ENCODE measurements at regions not wholly inside any gene's neighbourhood (a gene's known extent, or its start where the extent isn't known, plus 50 kb on each side); places are given as distances from the start of the nearest gene placed in this dataset.

DNA sequence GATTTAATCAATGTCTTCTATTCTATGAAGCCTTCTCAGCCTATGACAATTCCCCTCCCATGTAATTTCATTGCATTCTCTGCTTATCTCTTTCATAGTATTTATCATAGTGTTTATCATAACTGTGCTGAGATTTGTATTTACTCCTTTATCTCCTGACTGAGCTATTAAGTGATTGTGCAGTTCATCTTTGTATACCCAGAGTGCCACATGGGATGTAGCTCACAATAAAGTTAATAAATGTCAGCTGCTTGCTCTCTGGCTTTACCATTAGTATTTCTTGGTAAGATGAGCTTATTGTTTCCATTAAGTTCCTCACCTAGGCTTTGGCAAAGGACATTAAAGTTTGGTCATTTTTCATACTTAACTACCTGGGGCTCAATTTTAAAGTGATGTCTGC lies 275.1 kb upstream of the MPDZ start:
- Histone ChIP-seq H3K4me2 (ENCODE audit: low read length) (no peak overlapping the region), H3K36me3 (ENCODE audit: insufficient read depth, low read length) (no peaks in the 10 kb centered on the region), H3F3A (ENCODE audit: insufficient read depth, low read length) (no peaks in the 10 kb centered on the region), H3K9me3 (ENCODE audit: low read length) (no peaks in the 10 kb centered on the region), H3K27ac (ENCODE audit: low read depth, low read length, poor library complexity, severe bottlenecking) (no peak overlapping the region), H4K20me1 (ENCODE audit: insufficient read depth, low read length) (no peaks in the 10 kb centered on the region), H3K4me3 (ENCODE audit: low read depth, low read length, poor library complexity, severe bottlenecking) (no peak overlapping the region), H2AFZ (ENCODE audit: low read length) (no peak overlapping the region), H3K9me2 (ENCODE audit: low read depth, low read length) (no peaks in the 10 kb centered on the region), H3K27me3 (ENCODE audit: insufficient read depth, low read length) (no peaks in the 10 kb centered on the region), H3K79me2 (ENCODE audit: insufficient read depth, low read length) (no peaks in the 10 kb centered on the region), H3K9ac (ENCODE audit: low read length) (no peak overlapping the region), H3K4me1 (ENCODE audit: insufficient read depth, low read length, severe bottlenecking) (no peaks in the 10 kb centered on the region)
- TF ChIP-seq EZH2 (IDR thresholded peaks at IDR 0.05; ENCODE audit: borderline replicate concordance, low read length): no peak
- TF ChIP-seq, protein P1, sequence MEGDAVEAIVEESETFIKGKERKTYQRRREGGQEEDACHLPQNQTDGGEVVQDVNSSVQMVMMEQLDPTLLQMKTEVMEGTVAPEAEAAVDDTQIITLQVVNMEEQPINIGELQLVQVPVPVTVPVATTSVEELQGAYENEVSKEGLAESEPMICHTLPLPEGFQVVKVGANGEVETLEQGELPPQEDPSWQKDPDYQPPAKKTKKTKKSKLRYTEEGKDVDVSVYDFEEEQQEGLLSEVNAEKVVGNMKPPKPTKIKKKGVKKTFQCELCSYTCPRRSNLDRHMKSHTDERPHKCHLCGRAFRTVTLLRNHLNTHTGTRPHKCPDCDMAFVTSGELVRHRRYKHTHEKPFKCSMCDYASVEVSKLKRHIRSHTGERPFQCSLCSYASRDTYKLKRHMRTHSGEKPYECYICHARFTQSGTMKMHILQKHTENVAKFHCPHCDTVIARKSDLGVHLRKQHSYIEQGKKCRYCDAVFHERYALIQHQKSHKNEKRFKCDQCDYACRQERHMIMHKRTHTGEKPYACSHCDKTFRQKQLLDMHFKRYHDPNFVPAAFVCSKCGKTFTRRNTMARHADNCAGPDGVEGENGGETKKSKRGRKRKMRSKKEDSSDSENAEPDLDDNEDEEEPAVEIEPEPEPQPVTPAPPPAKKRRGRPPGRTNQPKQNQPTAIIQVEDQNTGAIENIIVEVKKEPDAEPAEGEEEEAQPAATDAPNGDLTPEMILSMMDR (IDR thresholded peaks at IDR 0.05; ENCODE audit: low read length): no peak

DNA sequence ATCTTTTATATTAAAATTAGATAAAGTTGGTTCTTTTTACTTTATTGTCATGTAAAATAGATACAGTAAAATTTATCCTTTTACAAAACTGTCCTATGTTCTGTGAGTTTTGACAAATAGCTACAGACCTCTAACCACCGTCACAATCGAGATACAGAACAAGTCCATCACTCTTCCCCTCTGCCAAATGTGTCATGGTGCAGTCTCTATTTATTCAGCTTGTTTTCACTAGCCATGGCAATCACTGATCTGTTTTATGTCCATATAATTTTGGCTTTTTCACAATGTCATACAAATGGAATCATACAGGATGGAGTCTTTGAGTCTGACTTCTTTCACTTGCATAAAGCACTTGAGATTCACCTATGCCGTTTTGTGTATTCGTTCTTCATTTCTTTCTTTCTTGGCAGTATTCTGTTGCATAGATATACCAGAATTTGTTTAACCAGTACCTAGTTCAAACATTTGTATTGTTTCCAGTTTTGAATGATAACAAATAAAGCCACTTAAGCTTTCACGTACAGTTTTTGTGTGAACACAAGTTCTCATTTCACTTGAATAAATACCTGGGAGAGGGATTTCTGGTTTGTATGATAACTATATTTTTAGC lies 273.2 kb upstream of the MPDZ start:
- TF ChIP-seq, protein P1 (IDR thresholded peaks at IDR 0.05; ENCODE audit: low read length): no peak
- TF ChIP-seq EZH2 (IDR thresholded peaks at IDR 0.05; ENCODE audit: borderline replicate concordance, low read length): no peak
- no peaks in the 10 kb centered on the region for H3K4me1 ChIP-seq (ENCODE audit: insufficient read depth, low read length, severe bottlenecking)
- no peaks in the 10 kb centered on the region for H3K27me3 ChIP-seq (ENCODE audit: insufficient read depth, low read length)
- H3K4me3 ChIP-seq (ENCODE audit: low read depth, low read length, poor library complexity, severe bottlenecking): no peak overlapping the region
- no peak overlapping the region for H3K27ac ChIP-seq (ENCODE audit: low read depth, low read length, poor library complexity, severe bottlenecking)
- no peaks in the 10 kb centered on the region for H3K36me3 ChIP-seq (ENCODE audit: insufficient read depth, low read length)
- no peak overlapping the region for H3K4me2 ChIP-seq (ENCODE audit: low read length)
- H2AFZ ChIP-seq (ENCODE audit: low read length): no peak overlapping the region
- H3K9me2 ChIP-seq (ENCODE audit: low read depth, low read length): no peaks in the 10 kb centered on the region
- H3K9ac ChIP-seq (ENCODE audit: low read length): no peak overlapping the region
- no peaks in the 10 kb centered on the region for H4K20me1 ChIP-seq (ENCODE audit: insufficient read depth, low read length)
- no peaks in the 10 kb centered on the region for H3K79me2 ChIP-seq (ENCODE audit: insufficient read depth, low read length)
- no peaks in the 10 kb centered on the region; the same call in 1 of the 2 replicates for H3F3A ChIP-seq (ENCODE audit: insufficient read depth, low read length)
- no peaks in the 10 kb centered on the region for H3K9me3 ChIP-seq (ENCODE audit: low read length)

DNA sequence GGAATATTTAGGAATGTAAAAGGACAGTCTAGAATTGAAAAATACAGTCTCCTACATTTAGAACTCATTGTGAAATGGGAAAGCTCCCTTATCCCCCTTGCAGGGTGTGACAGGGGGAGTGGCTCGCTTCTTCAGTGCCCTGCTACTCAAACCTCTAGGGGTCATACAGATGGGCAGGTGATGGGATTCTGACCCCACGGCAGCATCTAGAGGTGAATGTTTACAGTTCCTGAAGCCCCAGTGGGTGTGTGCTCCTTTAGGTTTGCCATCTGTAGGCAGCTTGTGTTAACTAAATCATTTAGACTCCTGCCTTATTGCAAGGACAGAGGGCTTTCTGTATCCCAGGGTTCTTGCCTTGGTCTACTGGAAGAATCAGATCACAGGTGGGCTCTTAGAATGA lies 271.0 kb upstream of the MPDZ start:
- TF ChIP-seq, protein P1 (IDR thresholded peaks at IDR 0.05; ENCODE audit: low read length): no peak
- TF ChIP-seq EZH2 (IDR thresholded peaks at IDR 0.05; ENCODE audit: borderline replicate concordance, low read length): no peak
- Histone ChIP-seq H3K79me2 (ENCODE audit: insufficient read depth, low read length) (no peaks in the 10 kb centered on the region), H3K4me2 (ENCODE audit: low read length) (no peak overlapping the region), H3K9me2 (ENCODE audit: low read depth, low read length) (no peaks in the 10 kb centered on the region), H3K9me3 (ENCODE audit: low read length) (no peaks in the 10 kb centered on the region), H2AFZ (ENCODE audit: low read length) (no peak overlapping the region), H3F3A (ENCODE audit: insufficient read depth, low read length) (no peaks in the 10 kb centered on the region; the same call in 1 of the 2 replicates), H3K27ac (ENCODE audit: low read depth, low read length, poor library complexity, severe bottlenecking) (no peak overlapping the region), H3K4me3 (ENCODE audit: low read depth, low read length, poor library complexity, severe bottlenecking) (no peak overlapping the region), H4K20me1 (ENCODE audit: insufficient read depth, low read length) (no peaks in the 10 kb centered on the region), H3K27me3 (ENCODE audit: insufficient read depth, low read length) (no peaks in the 10 kb centered on the region), H3K4me1 (ENCODE audit: insufficient read depth, low read length, severe bottlenecking) (no peaks in the 10 kb centered on the region), H3K36me3 (ENCODE audit: insufficient read depth, low read length) (no peaks in the 10 kb centered on the region), H3K9ac (ENCODE audit: low read length) (no peak overlapping the region)
